Activated CD4-positive, alpha-beta T cell treated with anti-CD3 and anti-CD28 coated beads for 36 hours (primary cell): ENCODE measurements at regions not wholly inside any gene's neighbourhood (a gene's known extent, or its start where the extent isn't known, plus 50 kb on each side); places are given as distances from the start of the nearest gene placed in this dataset. TPM values are rescaled to one million over a fixed set of nuclear protein-coding genes. Genes with fewer than 3 reads are reported as not detected.

Experiments used
- ATAC-seq: fragments of 200-7000 bp; cut with Tn5 transposase; one replicate; pipeline ENCODE4 v1.10.0; 2021; ENCODE audit warnings: mild to moderate bottlenecking, moderate library complexity
- CTCF ChIA-PET: fragments of 350-600 bp; sonication (Branson Sonifier 250); formaldehyde crosslinking; loops from one replicate; lab custom pipeline; 2021; ENCODE audit warnings: antibody characterized with exemption; lab: Charles Lee
- POLR2A ChIA-PET: fragments of 350-600 bp; sonication (Branson Sonifier 250); formaldehyde crosslinking; loops from one replicate; lab custom pipeline; 2021; ENCODE audit warnings: antibody characterized with exemption, inconsistent platforms; lab: Charles Lee
- DNase-seq: peaks from one replicate; pipeline ENCODE4 v3.0.0-alpha.2; 2020
- H3K27ac Mint-ChIP-seq: one replicate; pipeline ENCODE4 v1.8.0; 2021; ENCODE audit warnings: mixed read lengths
- H3K27me3 Mint-ChIP-seq: one replicate; pipeline ENCODE4 v1.8.0; 2021; ENCODE audit warnings: mixed read lengths
- H3K36me3 Mint-ChIP-seq: one replicate; pipeline ENCODE4 v1.8.0; 2021; ENCODE audit warnings: low read depth, mixed read lengths
- H3K4me1 Mint-ChIP-seq: one replicate; pipeline ENCODE4 v1.8.0; 2021; ENCODE audit warnings: mixed read lengths
- H3K4me3 Mint-ChIP-seq: one replicate; pipeline ENCODE4 v1.8.0; 2021; ENCODE audit warnings: mild to moderate bottlenecking, moderate library complexity, mixed read lengths
- H3K9me3 Mint-ChIP-seq: one replicate; pipeline ENCODE4 v1.8.0; 2021; ENCODE audit warnings: low read depth, mixed read lengths
- intact Hi-C, 2 experiments: fragments of 100-400 bp; cut with DNase I in 1 of 2; cut with micrococcal nuclease in 1 of 2; formaldehyde crosslinking; loops; one replicate each; pipeline versions ENCODE4 v1.14.2 to v1.15.1; 2022 to 2024; cut with DNase I, micrococcal nuclease
- microRNA-seq: library from miRNA; unstranded; fragments of <30 nt; microRNA quantifications from one replicate; pipeline ENCODE4 v1.2.0, GENCODE V29; 2021; ENCODE audit warnings: borderline replicate concordance

- intact Hi-C loops = no loop called here
- peaks cover 35% of the 10 kb centered on the region for H3K27me3 Mint-ChIP-seq
- H3K9me3 Mint-ChIP-seq = no peaks in the 10 kb centered on the region
- ATAC-seq (no peak), DNase-seq (no peak)
- CTCF ChIA-PET = no interaction called here
- H3K4me3 Mint-ChIP-seq = no peak overlapping the region
- POLR2A ChIA-PET = no interaction called here
- H3K36me3 Mint-ChIP-seq = no peaks in the 10 kb centered on the region
- no peak overlapping the region for H3K27ac Mint-ChIP-seq
- no peaks in the 10 kb centered on the region for H3K4me1 Mint-ChIP-seq
These were observed 63.6 kb upstream of the ZBTB40 start for GRCh38 chr1:22387919-22388580.

DNA sequence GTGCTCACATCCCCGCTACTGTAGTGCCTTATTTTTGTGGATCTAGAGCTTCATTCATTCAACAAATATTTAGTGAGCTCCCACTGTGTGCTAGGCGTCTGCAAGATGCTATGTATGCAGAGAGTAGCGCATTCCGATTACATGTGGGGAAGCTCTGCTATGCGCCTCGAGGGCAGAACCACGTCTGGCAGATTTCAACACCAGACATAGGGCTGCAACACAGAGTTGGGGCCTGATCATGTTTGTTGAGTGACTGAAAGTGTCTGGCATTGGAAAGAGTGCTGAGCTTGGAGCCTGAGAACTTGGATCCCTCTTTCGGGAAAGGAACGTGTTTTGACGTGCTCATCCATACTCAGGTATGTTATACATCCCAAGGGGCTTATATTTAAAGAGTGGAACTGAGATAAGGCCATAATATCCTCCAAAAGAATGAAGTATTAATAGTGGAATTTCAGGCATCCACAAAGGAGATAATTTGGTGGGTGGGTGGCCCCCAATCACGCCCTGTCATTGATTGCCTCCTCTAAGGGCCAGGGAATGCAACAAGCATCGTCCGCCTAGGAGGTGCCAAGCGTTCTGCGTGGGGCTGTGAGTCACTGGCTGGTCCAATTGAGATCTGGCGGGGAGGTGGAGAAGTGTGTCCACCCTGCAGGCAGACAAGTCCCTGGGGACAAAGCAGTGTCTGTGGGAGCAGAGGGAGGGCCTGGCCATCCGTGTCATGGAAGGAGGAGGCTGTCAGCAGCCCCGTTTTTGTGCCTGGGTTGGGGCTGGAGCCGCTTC, 62.8 kb upstream of the ZBTB40 start:
- no peaks in the 10 kb centered on the region for H3K36me3 Mint-ChIP-seq
- intact Hi-C loops = no loop called here
- peaks cover 33% of the 10 kb centered on the region for H3K27me3 Mint-ChIP-seq
- ChIA-PET POLR2A (no interaction called here), CTCF (interaction anchor here (0.6 to 1.0 kb wide), 2 partner anchors 283 to 1151 kb away, joined by 4 read pairs; no protein-coding TSS in a partner anchor)
- H3K9me3 Mint-ChIP-seq = no peaks in the 10 kb centered on the region
- no peak overlapping the region for H3K4me3 Mint-ChIP-seq
- H3K27ac Mint-ChIP-seq = no peak overlapping the region
- no peak for DNase-seq
- no peak for ATAC-seq
- H3K4me1 Mint-ChIP-seq = no peaks in the 10 kb centered on the region

- DNase-seq (no peak), ATAC-seq (no peak)
- POLR2A ChIA-PET = no interaction called here
- no peak overlapping the region for H3K27ac Mint-ChIP-seq
- CTCF ChIA-PET = no interaction called here
- H3K9me3 Mint-ChIP-seq = no peaks in the 10 kb centered on the region
- H3K4me3 Mint-ChIP-seq = no peak overlapping the region
- no peaks in the 10 kb centered on the region for H3K36me3 Mint-ChIP-seq
- intact Hi-C loops = no loop called here
- peaks cover 47% of the 10 kb centered on the region for H3K27me3 Mint-ChIP-seq
- H3K4me1 Mint-ChIP-seq = peaks cover 8% of the 10 kb centered on the region
These were observed 58.1 kb upstream of the ZBTB40 start for GRCh38 chr1:22393587-22393986.

DNA sequence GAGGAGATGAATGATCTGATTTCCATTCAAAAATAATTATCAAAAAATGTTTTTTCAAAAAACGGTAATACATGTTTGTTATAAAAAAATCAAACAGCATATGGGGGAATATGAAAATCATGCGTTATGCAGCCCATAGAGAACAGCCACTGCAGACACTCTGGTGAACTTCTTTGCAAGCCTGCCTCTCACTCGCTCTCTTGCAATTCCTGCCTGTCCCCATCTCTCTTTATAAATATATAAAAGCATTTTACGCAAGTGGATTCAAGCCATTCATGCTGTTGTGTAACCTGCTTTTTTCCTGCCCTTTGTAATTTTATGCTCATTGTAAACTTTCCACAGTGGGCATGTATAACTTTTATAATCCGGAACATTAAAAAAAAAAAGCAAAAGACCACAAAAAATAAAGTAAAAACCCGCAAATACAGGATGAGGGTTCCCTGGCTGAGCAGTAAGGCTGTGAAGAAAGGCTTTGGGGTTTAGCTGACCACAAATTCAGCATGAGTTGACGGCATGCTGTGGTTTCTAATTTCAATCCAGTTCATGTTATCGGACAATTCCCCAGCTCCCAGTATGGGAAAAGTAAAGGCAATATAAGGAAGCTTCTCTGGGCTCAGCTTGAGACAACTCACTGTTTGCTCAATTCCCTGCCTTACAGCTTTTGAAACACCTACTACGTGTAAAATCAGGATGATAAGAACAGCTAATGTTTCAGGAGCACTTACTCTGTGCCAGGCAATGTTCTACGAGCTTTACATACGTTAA, 52.8 kb upstream of the ZBTB40 start:
- Mint-ChIP-seq H3K27me3 (peaks cover 64% of the 10 kb centered on the region), H3K36me3 (no peaks in the 10 kb centered on the region), H3K4me3 (no peak overlapping the region), H3K27ac (no peak overlapping the region), H3K4me1 (peaks cover 16% of the 10 kb centered on the region), H3K9me3 (no peaks in the 10 kb centered on the region)
- ChIA-PET CTCF (interaction anchor here (0.5 to 2.0 kb wide), 2 partner anchors 13 to 17 kb away, joined by 3 to 10 read pairs; no protein-coding TSS in a partner anchor), POLR2A (no interaction called here)
- ATAC-seq = no peak
- DNase-seq = no peak
- intact Hi-C loops = no loop called here

GRCh38 chr1:22399421-22400091, 52.1 kb upstream of the ZBTB40 start:
- Mint-ChIP-seq H3K4me1 (peaks cover 16% of the 10 kb centered on the region), H3K27me3 (peaks cover 62% of the 10 kb centered on the region), H3K27ac (no peak overlapping the region), H3K9me3 (no peaks in the 10 kb centered on the region), H3K36me3 (no peaks in the 10 kb centered on the region), H3K4me3 (no peak overlapping the region)
- DNase-seq (no peak), ATAC-seq (peak; percentile 23)
- POLR2A ChIA-PET = no interaction called here
- CTCF ChIA-PET = interaction anchor here (2.0 kb wide), 1 partner anchor 17 kb away, joined by 10 read pairs; no protein-coding TSS in a partner anchor
- intact Hi-C loops = no loop called here

Small RNAs in the stretch of these regions (microRNA-seq; reads per million reads assigned to microRNA genes)
- gene MIR4418 = not detected
